Trophoblast cell (in vitro differentiated cells and primary cell): ENCODE measurements at regions not wholly inside any gene's neighbourhood (a gene's known extent, or its start where the extent isn't known, plus 50 kb on each side); places are given as distances from the start of the nearest gene placed in this dataset.

ENCODE experiments used
- DNase-seq, 2 donors: peaks; one replicate each; pipeline ENCODE4 v3.0.0-alpha.2; 2016
- H2AFZ ChIP-seq: 2 replicates; pipeline ENCODE4 v1.6.1; 2013; ENCODE audit warnings: low read length, moderate library complexity, mild to moderate bottlenecking; ENCODE audit not compliant: insufficient read depth, poor library complexity
- H2AK5ac ChIP-seq: 2 replicates; pipeline ENCODE4 v1.6.1; 2013; ENCODE audit warnings: mild to moderate bottlenecking, low read length
- H2BK120ac ChIP-seq: 2 replicates; pipeline ENCODE4 v1.6.1; 2013; ENCODE audit warnings: low read length, mild to moderate bottlenecking, moderate library complexity; ENCODE audit not compliant: insufficient read depth, poor library complexity
- H2BK12ac ChIP-seq: 2 replicates; pipeline ENCODE4 v1.6.1; 2013; ENCODE audit warnings: mild to moderate bottlenecking, low read length, moderate library complexity
- H2BK5ac ChIP-seq: 2 replicates; pipeline ENCODE4 v1.6.1; 2013; ENCODE audit warnings: low read length, low read depth, moderate library complexity, mild to moderate bottlenecking; ENCODE audit not compliant: poor library complexity
- H3K14ac ChIP-seq: 2 replicates; pipeline ENCODE4 v1.6.1; 2013; ENCODE audit warnings: mild to moderate bottlenecking, low read length
- H3K18ac ChIP-seq: 2 replicates; pipeline ENCODE4 v1.6.1; 2013; ENCODE audit warnings: mild to moderate bottlenecking, low read length
- H3K23ac ChIP-seq: 2 replicates; pipeline ENCODE4 v1.6.1; 2013; ENCODE audit warnings: low read length
- H3K27ac ChIP-seq: 2 replicates; pipeline ENCODE4 v1.5.1; 2013; ENCODE audit warnings: low read depth, mild to moderate bottlenecking, inconsistent platforms, low read length, moderate library complexity
- H3K27me3 ChIP-seq: 2 replicates; pipeline ENCODE4 v1.6.1; 2013; ENCODE audit warnings: inconsistent platforms, mild to moderate bottlenecking, low read length, moderate library complexity; ENCODE audit not compliant: insufficient read depth
- H3K36me3 ChIP-seq, 2 experiments: 1 replicate in 1 of 2; 2 replicates in 1 of 2; pipeline ENCODE4 v1.6.1; 2013; ENCODE audit warnings: low read length in 2 of 2, mild to moderate bottlenecking in 2 of 2, moderate library complexity in 1 of 2; ENCODE audit not compliant: insufficient read depth in 2 of 2, control insufficient read depth in 1 of 2
- H3K4ac ChIP-seq: 2 replicates; pipeline ENCODE4 v1.6.1; 2013; ENCODE audit warnings: low read depth, mild to moderate bottlenecking, low read length, moderate library complexity
- H3K4me1 ChIP-seq, 2 experiments: 1 replicate in 1 of 2; 2 replicates in 1 of 2; pipeline ENCODE4 v1.6.1; 2013; ENCODE audit warnings: low read length in 2 of 2, mild to moderate bottlenecking in 2 of 2, moderate library complexity in 1 of 2; ENCODE audit not compliant: insufficient read depth in 2 of 2, control insufficient read depth in 1 of 2
- H3K4me2 ChIP-seq: 2 replicates; pipeline ENCODE4 v1.6.1; 2013; ENCODE audit warnings: inconsistent platforms, mild to moderate bottlenecking, low read length, moderate library complexity
- H3K4me3 ChIP-seq: 2 replicates; pipeline ENCODE4 v1.5.1; 2013; ENCODE audit warnings: mild to moderate bottlenecking, low read depth, low read length, inconsistent platforms
- H3K79me1 ChIP-seq: one replicate; pipeline ENCODE4 v1.6.1; 2013; ENCODE audit warnings: low read length
- H3K79me2 ChIP-seq: 2 replicates; pipeline ENCODE4 v1.6.1; 2013; ENCODE audit warnings: low read length, mild to moderate bottlenecking; ENCODE audit not compliant: control insufficient read depth, insufficient read depth, poor library complexity
- H3K9ac ChIP-seq: 2 replicates; pipeline ENCODE4 v1.6.1; 2013; ENCODE audit warnings: mild to moderate bottlenecking, low read length
- H3K9me3 ChIP-seq: 2 replicates; pipeline ENCODE4 v1.6.1; 2013; ENCODE audit warnings: low read depth, mild to moderate bottlenecking, control low read depth, inconsistent platforms, low read length; ENCODE audit not compliant: insufficient read depth
- H4K12ac ChIP-seq: 2 replicates; pipeline ENCODE4 v1.6.1; 2013; ENCODE audit warnings: low read depth, mild to moderate bottlenecking, low read length, moderate library complexity
- H4K8ac ChIP-seq: 2 replicates; pipeline ENCODE4 v1.6.1; 2013; ENCODE audit warnings: low read depth, mild to moderate bottlenecking, low read length, moderate library complexity
- H4K91ac ChIP-seq: one replicate; pipeline ENCODE4 v1.6.1; 2013; ENCODE audit warnings: low read depth, mild to moderate bottlenecking, low read length, moderate library complexity
- WGBS: extraction: QIAGEN DNeasy Blood & Tissue Kit; methylation state at CpG from one replicate; pipeline ENCODE4 v1.1.7; 2013; ENCODE audit warnings: missing lambda C conversion rate; ENCODE audit not compliant: insufficient read length, insufficient coverage; ENCODE audit errors: extremely low coverage; 5-methylcytosine and 5-hydroxymethylcytosine counted together

GRCh38 chr20:20967564-20968184 lies 138.5 kb downstream of the LINC00237 start:
- no peaks in the 10 kb centered on the region for H3K27me3 ChIP-seq
- H3K9ac ChIP-seq = no peak overlapping the region
- H3K27ac ChIP-seq = no peak overlapping the region
- no peak overlapping the region for H2BK5ac ChIP-seq
- H2AFZ ChIP-seq = no peak overlapping the region
- no CpG with 5 or more reads among the region's 10 CpGs for WGBS
- H4K8ac ChIP-seq = no peak overlapping the region
- H3K23ac ChIP-seq = no peak overlapping the region
- H3K4me2 ChIP-seq = no peak overlapping the region
- H3K4me1 ChIP-seq = no peaks in the 10 kb centered on the region
- H3K9me3 ChIP-seq = no peaks in the 10 kb centered on the region
- H2AK5ac ChIP-seq = no peak overlapping the region
- H3K4me3 ChIP-seq = no peak overlapping the region
- H3K79me1 ChIP-seq = no peaks in the 10 kb centered on the region
- H3K18ac ChIP-seq = no peak overlapping the region
- no peaks in the 10 kb centered on the region for H3K36me3 ChIP-seq
- no peaks in the 10 kb centered on the region for H3K79me2 ChIP-seq
- no peak overlapping the region for H3K14ac ChIP-seq
- no peak overlapping the region for H4K12ac ChIP-seq
- no peak for DNase-seq
- no peak overlapping the region for H3K4ac ChIP-seq
- no peak overlapping the region for H4K91ac ChIP-seq
- no peak overlapping the region for H2BK120ac ChIP-seq
- H2BK12ac ChIP-seq = no peak overlapping the region

- no peak overlapping the region for H2BK120ac ChIP-seq
- no peak overlapping the region for H3K27ac ChIP-seq
- no peak overlapping the region for H4K8ac ChIP-seq
- no peak overlapping the region for H2BK5ac ChIP-seq
- H3K79me1 ChIP-seq = no peaks in the 10 kb centered on the region
- no peak overlapping the region for H4K12ac ChIP-seq
- no peak overlapping the region for H2BK12ac ChIP-seq
- no peak overlapping the region for H3K18ac ChIP-seq
- no peaks in the 10 kb centered on the region for H3K27me3 ChIP-seq
- no peak overlapping the region for H4K91ac ChIP-seq
- no peak overlapping the region for H3K14ac ChIP-seq
- H3K4me3 ChIP-seq = no peak overlapping the region
- no peaks in the 10 kb centered on the region for H3K36me3 ChIP-seq
- H3K23ac ChIP-seq = no peak overlapping the region
- H3K4me2 ChIP-seq = no peak overlapping the region
- H3K4me1 ChIP-seq = no peaks in the 10 kb centered on the region
- no peak overlapping the region for H2AK5ac ChIP-seq
- no peak overlapping the region for H2AFZ ChIP-seq
- H3K9me3 ChIP-seq = no peaks in the 10 kb centered on the region
- no peak overlapping the region for H3K4ac ChIP-seq
- no peak for DNase-seq
- H3K9ac ChIP-seq = no peak overlapping the region
- WGBS = no CpG with 5 or more reads among the region's 8 CpGs
- no peaks in the 10 kb centered on the region for H3K79me2 ChIP-seq
Observed at GRCh38 chr20:20966171-20966570, 140.0 kb downstream of the LINC00237 start.

- H3K4me3 ChIP-seq = no peak overlapping the region
- whole genome bisulfite sequencing = no CpG with 5 or more reads among the region's 5 CpGs
- no peaks in the 10 kb centered on the region for H3K4me1 ChIP-seq
- no peak overlapping the region for H3K9ac ChIP-seq
- H3K18ac ChIP-seq = no peak overlapping the region
- no peak overlapping the region for H3K4ac ChIP-seq
- no peaks in the 10 kb centered on the region for H3K9me3 ChIP-seq
- H2AK5ac ChIP-seq = no peak overlapping the region
- no peak overlapping the region for H2BK5ac ChIP-seq
- H2BK120ac ChIP-seq = no peak overlapping the region
- no peaks in the 10 kb centered on the region for H3K27me3 ChIP-seq
- H4K91ac ChIP-seq = no peak overlapping the region
- H3K4me2 ChIP-seq = no peak overlapping the region
- H4K12ac ChIP-seq = no peak overlapping the region
- no peak overlapping the region for H2BK12ac ChIP-seq
- no peaks in the 10 kb centered on the region for H3K36me3 ChIP-seq
- H4K8ac ChIP-seq = no peak overlapping the region
- H3K79me2 ChIP-seq = no peaks in the 10 kb centered on the region
- H3K23ac ChIP-seq = no peak overlapping the region
- H3K14ac ChIP-seq = no peak overlapping the region
- no peak overlapping the region for H2AFZ ChIP-seq
- H3K27ac ChIP-seq = no peak overlapping the region
- DNase-seq = no peak
- H3K79me1 ChIP-seq = no peaks in the 10 kb centered on the region
Observed at GRCh38 chr20:20959031-20959755, 147.0 kb downstream of the LINC00237 start.

- H3K36me3 ChIP-seq = no peaks in the 10 kb centered on the region
- no peak overlapping the region for H3K18ac ChIP-seq
- WGBS = no CpG with 5 or more reads among the region's 12 CpGs
- H3K14ac ChIP-seq = no peak overlapping the region
- no peaks in the 10 kb centered on the region for H3K9me3 ChIP-seq
- no peak overlapping the region for H2BK5ac ChIP-seq
- H4K91ac ChIP-seq = no peak overlapping the region
- H3K4me1 ChIP-seq = no peaks in the 10 kb centered on the region
- H2AK5ac ChIP-seq = no peak overlapping the region
- no peak overlapping the region for H3K27ac ChIP-seq
- H3K79me1 ChIP-seq = no peaks in the 10 kb centered on the region
- H3K4me3 ChIP-seq = no peak overlapping the region
- no peak for DNase-seq
- no peak overlapping the region for H2BK12ac ChIP-seq
- H3K4ac ChIP-seq = no peak overlapping the region
- H4K8ac ChIP-seq = no peak overlapping the region
- H3K23ac ChIP-seq = no peak overlapping the region
- no peak overlapping the region for H3K4me2 ChIP-seq
- no peaks in the 10 kb centered on the region for H3K79me2 ChIP-seq
- no peak overlapping the region for H2AFZ ChIP-seq
- H2BK120ac ChIP-seq = no peak overlapping the region
- H4K12ac ChIP-seq = no peak overlapping the region
- no peak overlapping the region for H3K9ac ChIP-seq
- no peaks in the 10 kb centered on the region for H3K27me3 ChIP-seq
Observed at GRCh38 chr20:20956513-20956931, 149.6 kb downstream of the LINC00237 start.
